ENCODE measurements at regions not wholly inside any gene's neighbourhood (a gene's known extent, or its start where the extent isn't known, plus 50 kb on each side); places are given as distances from the start of the nearest gene placed in this dataset.

DNA sequence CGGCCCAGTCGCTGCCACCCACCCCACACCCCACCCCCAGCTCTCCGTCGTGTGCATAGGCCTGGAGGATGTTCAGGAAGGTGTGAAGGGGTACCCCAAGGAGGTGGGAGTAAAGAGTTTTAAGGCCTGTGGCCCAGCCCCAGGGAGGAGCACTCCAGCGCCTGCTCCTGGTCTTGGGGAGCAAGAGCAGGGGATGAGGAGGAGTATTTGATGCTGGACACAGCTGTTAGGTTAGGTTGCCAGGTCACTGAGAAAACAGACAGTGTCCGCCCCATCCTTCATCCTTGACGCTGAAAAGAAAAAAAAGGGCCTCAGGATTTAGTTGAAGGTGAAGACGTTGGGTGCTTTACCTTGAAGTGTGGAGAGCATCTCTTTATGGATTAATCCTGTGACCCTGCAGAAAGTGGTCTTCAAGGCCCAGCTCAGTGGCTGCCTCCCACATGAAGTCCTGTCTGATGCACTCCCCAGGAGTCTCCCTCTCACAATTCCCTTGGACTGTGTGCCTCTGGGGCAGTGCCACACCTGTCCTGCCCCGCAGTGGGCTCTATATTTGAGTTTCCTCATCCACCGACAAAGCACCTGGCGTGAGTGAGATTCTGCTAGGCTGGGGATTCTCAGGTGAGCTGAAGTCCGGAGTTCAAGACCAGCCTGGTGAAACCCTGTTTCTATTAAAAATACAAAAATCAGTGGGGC, 101.8 kb downstream of the SPRY4 start:
- H3K4me3 Mint-ChIP-seq, result no peak overlapping the region
- DNase-seq (no peak), ATAC-seq (no peak)
- intact Hi-C loops (cut with micrococcal nuclease), result loop anchor here (5.0 kb wide), 1 partner anchor 134 kb away; no protein-coding TSS in a partner anchor
- H3K27ac Mint-ChIP-seq, result peak overlapping the region in 1 of 2 donors; percentile 56
- no peak for TF ChIP-seq CTCF (IDR thresholded peaks at IDR 0.05)
- Histone ChIP-seq H3K9me3 (ENCODE audit: control insufficient read depth, insufficient read depth, low read length) (no peaks in the 10 kb centered on the region), H3K4me3 (ENCODE audit: low read length) (no peak overlapping the region), H3K27ac (ENCODE audit: low read length) (no peak overlapping the region), H3K4me1 (ENCODE audit: control insufficient read depth, insufficient read depth, low read length) (peaks cover 31% of the 10 kb centered on the region), H3K36me3 (ENCODE audit: control insufficient read depth, insufficient read depth, low read length) (no peaks in the 10 kb centered on the region), H3K27me3 (ENCODE audit: control insufficient read depth, insufficient read depth, low read length) (no peaks in the 10 kb centered on the region)
- H3K36me3 Mint-ChIP-seq, result no peaks in the 10 kb centered on the region
- no peaks in the 10 kb centered on the region for H3K9me3 Mint-ChIP-seq
- peaks cover 0 to 32% of the 10 kb centered on the region in 2 donors for H3K4me1 Mint-ChIP-seq
- H3K27me3 Mint-ChIP-seq (ENCODE audit: low read depth in 2 of 2), result peaks cover 9 to 18% of the 10 kb centered on the region in 2 donors
- WGBS (ENCODE audit: insufficient coverage), result 81% methylated on average over 8 of the region's 12 CpGs

DNA sequence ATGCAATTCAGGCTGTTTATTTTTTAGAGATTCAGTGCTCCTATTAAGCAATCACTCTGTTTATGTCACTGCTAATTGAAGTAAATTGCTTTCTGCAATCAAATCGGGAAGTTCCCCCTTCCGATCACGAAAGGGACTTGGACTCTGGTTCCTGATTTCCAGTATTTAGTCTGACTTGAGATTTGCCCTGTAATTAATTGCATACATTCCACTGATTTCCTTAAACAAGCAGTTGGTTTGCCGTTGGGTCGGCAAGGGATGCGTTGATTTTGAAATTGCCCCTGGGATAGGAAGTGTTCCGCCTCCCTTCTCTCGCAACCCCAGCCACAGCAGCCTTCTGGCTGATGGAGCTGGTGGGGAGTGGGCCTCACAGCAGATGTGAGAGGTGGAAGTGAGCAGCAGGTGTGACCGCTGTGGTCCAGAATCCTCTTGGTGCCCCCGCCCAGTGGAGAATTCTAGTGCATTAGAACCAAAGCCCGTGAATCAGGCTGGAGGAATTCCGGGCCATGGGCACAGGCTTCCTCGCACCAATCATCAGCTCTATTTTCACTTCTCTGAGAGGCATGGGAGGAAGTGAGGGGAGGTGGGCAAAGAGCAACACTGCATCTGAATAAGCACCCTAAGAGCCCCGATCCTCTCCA, 102.5 kb downstream of the SPRY4 start:
- Histone ChIP-seq H3K27ac (ENCODE audit: low read length) (no peak overlapping the region), H3K36me3 (ENCODE audit: control insufficient read depth, insufficient read depth, low read length) (no peaks in the 10 kb centered on the region), H3K4me1 (ENCODE audit: control insufficient read depth, insufficient read depth, low read length) (peaks cover 31% of the 10 kb centered on the region), H3K4me3 (ENCODE audit: low read length) (no peak overlapping the region), H3K9me3 (ENCODE audit: control insufficient read depth, insufficient read depth, low read length) (no peaks in the 10 kb centered on the region), H3K27me3 (ENCODE audit: control insufficient read depth, insufficient read depth, low read length) (no peaks in the 10 kb centered on the region)
- no peak for ATAC-seq
- intact Hi-C loops (cut with micrococcal nuclease), result loop anchor here (5.0 kb wide), 1 partner anchor 135 kb away; no protein-coding TSS in a partner anchor
- peaks cover 9 to 18% of the 10 kb centered on the region in 2 donors for H3K27me3 Mint-ChIP-seq (ENCODE audit: low read depth in 2 of 2)
- H3K4me1 Mint-ChIP-seq, result peaks cover 0 to 32% of the 10 kb centered on the region in 2 donors
- 45% methylated on average over 11 of the region's 14 CpGs for WGBS (ENCODE audit: insufficient coverage)
- no peaks in the 10 kb centered on the region for H3K9me3 Mint-ChIP-seq
- TF ChIP-seq CTCF (IDR thresholded peaks at IDR 0.05), result no peak
- DNase-seq, result peak in 1 of 2 donors; percentile 14
- peak overlapping the region in 1 of 2 donors; percentile 21 for H3K27ac Mint-ChIP-seq
- no peaks in the 10 kb centered on the region for H3K36me3 Mint-ChIP-seq
- no peak overlapping the region for H3K4me3 Mint-ChIP-seq

GRCh38 chr5:142221091-142221860, 103.5 kb downstream of the SPRY4 start:
- Mint-ChIP-seq H3K4me3 (no peak overlapping the region), H3K27me3 (ENCODE audit: low read depth in 2 of 2) (peaks cover 9 to 18% of the 10 kb centered on the region in 2 donors), H3K36me3 (no peaks in the 10 kb centered on the region), H3K27ac (peak overlapping the region in 1 of 2 donors; percentile 21), H3K4me1 (peaks cover 0 to 32% of the 10 kb centered on the region in 2 donors), H3K9me3 (no peaks in the 10 kb centered on the region)
- peaks cover 31% of the 10 kb centered on the region for H3K4me1 ChIP-seq (ENCODE audit: control insufficient read depth, insufficient read depth, low read length)
- H3K9me3 ChIP-seq (ENCODE audit: control insufficient read depth, insufficient read depth, low read length), result no peaks in the 10 kb centered on the region
- intact Hi-C loops (cut with micrococcal nuclease), result loop anchor here (5.0 kb wide), 1 partner anchor 136 kb away; no protein-coding TSS in a partner anchor
- DNase-seq, result no peak
- H3K36me3 ChIP-seq (ENCODE audit: control insufficient read depth, insufficient read depth, low read length), result no peaks in the 10 kb centered on the region
- TF ChIP-seq CTCF (IDR thresholded peaks at IDR 0.05), result no peak
- WGBS (ENCODE audit: insufficient coverage), result 84% methylated on average over 11 of the region's 11 CpGs
- no peaks in the 10 kb centered on the region for H3K27me3 ChIP-seq (ENCODE audit: control insufficient read depth, insufficient read depth, low read length)
- H3K27ac ChIP-seq (ENCODE audit: low read length), result no peak overlapping the region
- H3K4me3 ChIP-seq (ENCODE audit: low read length), result no peak overlapping the region
- no peak for ATAC-seq

Measured in natural killer cell (primary cell).